Breast epithelium (tissue), 3 donors: ENCODE measurements at regions not wholly inside any gene's neighbourhood (a gene's known extent, or its start where the extent isn't known, plus 50 kb on each side); places are given as distances from the start of the nearest gene placed in this dataset.

Source experiments
- POLR2A ChIP-seq: fragments of 450-650 bp; IDR thresholded peaks from one replicate; pipeline ENCODE4 v1.6.1; 2016; ENCODE audit warnings: antibody characterized with exemption, mild to moderate bottlenecking, moderate library complexity
- POLR2AphosphoS5 ChIP-seq, 3 donors: sonication (generic); formaldehyde crosslinking; IDR thresholded peaks; one replicate each; pipeline ENCODE4 v1.6.1; 2017; ENCODE audit warnings: antibody characterized with exemption in 3 of 3
- TF ChIP-seq, protein P1 (sequence below), 3 donors: fragments of 450-650 bp; IDR thresholded peaks; one replicate each; pipeline ENCODE4 v1.5.1; 2016 to 2017; ENCODE audit warnings: antibody characterized with exemption in 3 of 3, mild to moderate bottlenecking in 3 of 3, moderate library complexity in 3 of 3

- no peak for TF ChIP-seq POLR2A
- TF ChIP-seq, protein P1, sequence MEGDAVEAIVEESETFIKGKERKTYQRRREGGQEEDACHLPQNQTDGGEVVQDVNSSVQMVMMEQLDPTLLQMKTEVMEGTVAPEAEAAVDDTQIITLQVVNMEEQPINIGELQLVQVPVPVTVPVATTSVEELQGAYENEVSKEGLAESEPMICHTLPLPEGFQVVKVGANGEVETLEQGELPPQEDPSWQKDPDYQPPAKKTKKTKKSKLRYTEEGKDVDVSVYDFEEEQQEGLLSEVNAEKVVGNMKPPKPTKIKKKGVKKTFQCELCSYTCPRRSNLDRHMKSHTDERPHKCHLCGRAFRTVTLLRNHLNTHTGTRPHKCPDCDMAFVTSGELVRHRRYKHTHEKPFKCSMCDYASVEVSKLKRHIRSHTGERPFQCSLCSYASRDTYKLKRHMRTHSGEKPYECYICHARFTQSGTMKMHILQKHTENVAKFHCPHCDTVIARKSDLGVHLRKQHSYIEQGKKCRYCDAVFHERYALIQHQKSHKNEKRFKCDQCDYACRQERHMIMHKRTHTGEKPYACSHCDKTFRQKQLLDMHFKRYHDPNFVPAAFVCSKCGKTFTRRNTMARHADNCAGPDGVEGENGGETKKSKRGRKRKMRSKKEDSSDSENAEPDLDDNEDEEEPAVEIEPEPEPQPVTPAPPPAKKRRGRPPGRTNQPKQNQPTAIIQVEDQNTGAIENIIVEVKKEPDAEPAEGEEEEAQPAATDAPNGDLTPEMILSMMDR (IDR thresholded peaks at IDR 0.05): no peak
- TF ChIP-seq POLR2AphosphoS5 (IDR thresholded peaks at IDR 0.05): no peak
Measured at GRCh38 chr14:84535484-84535883, 994.5 kb upstream of the FLRT2 start.
